Stomach smooth muscle (tissue), 2 donors: ENCODE measurements at regions not wholly inside any gene's neighbourhood (a gene's known extent, or its start where the extent isn't known, plus 50 kb on each side); places are given as distances from the start of the nearest gene placed in this dataset.

Experiments
- H3K27ac ChIP-seq: one replicate; pipeline ENCODE4 v1.7.0; 2013; ENCODE audit warnings: mild to moderate bottlenecking, low read length, inconsistent platforms
- H3K27me3 ChIP-seq, 2 donors: one replicate each; pipeline ENCODE4 v1.7.0; 2013; ENCODE audit warnings: low read length in 2 of 2; ENCODE audit not compliant: insufficient read depth in 2 of 2, control insufficient read depth in 1 of 2
- H3K36me3 ChIP-seq, 2 donors: one replicate each; pipeline ENCODE4 v1.7.0; 2013; ENCODE audit warnings: low read length in 2 of 2; ENCODE audit not compliant: control insufficient read depth in 2 of 2, insufficient read depth in 2 of 2
- H3K4me1 ChIP-seq: one replicate; pipeline ENCODE4 v1.7.0; 2013; ENCODE audit warnings: low read length; ENCODE audit not compliant: control insufficient read depth, insufficient read depth
- H3K4me3 ChIP-seq, 2 donors: one replicate each; pipeline ENCODE4 v1.7.0; 2013; ENCODE audit warnings: low read length in 2 of 2
- H3K9ac ChIP-seq, 2 donors: one replicate each; pipeline ENCODE4 v1.7.0; 2013; ENCODE audit warnings: low read length in 2 of 2, mild to moderate bottlenecking in 1 of 2
- H3K9me3 ChIP-seq, 2 donors: one replicate each; pipeline ENCODE4 v1.7.0; 2013; ENCODE audit warnings: low read length in 2 of 2; ENCODE audit not compliant: control insufficient read depth in 2 of 2
- donor health status: healthy.
- donor health status: Pancreatic carcinoma.

- H3K4me3 ChIP-seq = no peak overlapping the region
- H3K36me3 ChIP-seq = no peaks in the 10 kb centered on the region
- H3K27ac ChIP-seq = no peak overlapping the region
- no peaks in the 10 kb centered on the region for H3K9me3 ChIP-seq
- no peak overlapping the region for H3K9ac ChIP-seq
- no peaks in the 10 kb centered on the region for H3K4me1 ChIP-seq
- peaks cover 3 to 4% of the 10 kb centered on the region in 2 donors for H3K27me3 ChIP-seq
Observed at GRCh38 chr7:106520962-106521514, 139.9 kb downstream of the CCDC71L start.

GRCh38 chr7:106518967-106519366, 142.0 kb downstream of the CCDC71L start:
- Histone ChIP-seq H3K4me1 (no peaks in the 10 kb centered on the region), H3K36me3 (no peaks in the 10 kb centered on the region), H3K27ac (no peak overlapping the region), H3K9ac (no peak overlapping the region), H3K27me3 (peaks cover 3 to 4% of the 10 kb centered on the region in 2 donors), H3K9me3 (no peaks in the 10 kb centered on the region), H3K4me3 (no peak overlapping the region)

GRCh38 chr7:106518239-106518638, 142.7 kb downstream of the CCDC71L start:
- no peak overlapping the region for H3K9ac ChIP-seq
- H3K4me3 ChIP-seq = no peak overlapping the region
- no peaks in the 10 kb centered on the region for H3K36me3 ChIP-seq
- H3K27ac ChIP-seq = no peak overlapping the region
- no peaks in the 10 kb centered on the region for H3K4me1 ChIP-seq
- H3K9me3 ChIP-seq = no peaks in the 10 kb centered on the region
- H3K27me3 ChIP-seq = peaks cover 2 to 3% of the 10 kb centered on the region in 2 donors

- Histone ChIP-seq H3K27ac (no peak overlapping the region), H3K9me3 (no peaks in the 10 kb centered on the region), H3K27me3 (peaks cover 2 to 3% of the 10 kb centered on the region in 2 donors), H3K4me1 (no peaks in the 10 kb centered on the region), H3K36me3 (no peaks in the 10 kb centered on the region), H3K9ac (no peak overlapping the region), H3K4me3 (no peak overlapping the region)
Observed at GRCh38 chr7:106517508-106517907, 143.4 kb downstream of the CCDC71L start.

- no peak overlapping the region for H3K9ac ChIP-seq
- peaks cover 0 to 3% of the 10 kb centered on the region in 2 donors for H3K27me3 ChIP-seq
- H3K27ac ChIP-seq = no peak overlapping the region
- no peaks in the 10 kb centered on the region for H3K36me3 ChIP-seq
- H3K9me3 ChIP-seq = no peaks in the 10 kb centered on the region
- no peaks in the 10 kb centered on the region for H3K4me1 ChIP-seq
- no peak overlapping the region for H3K4me3 ChIP-seq
Observed at GRCh38 chr7:106515321-106515720, 145.6 kb downstream of the CCDC71L start.

GRCh38 chr7:106514881-106515280, 146.1 kb downstream of the CCDC71L start:
- Histone ChIP-seq H3K4me1 (no peaks in the 10 kb centered on the region), H3K27me3 (peaks cover 0 to 3% of the 10 kb centered on the region in 2 donors), H3K4me3 (no peak overlapping the region), H3K9ac (no peak overlapping the region), H3K9me3 (no peaks in the 10 kb centered on the region), H3K27ac (no peak overlapping the region), H3K36me3 (no peaks in the 10 kb centered on the region)

- Histone ChIP-seq H3K4me3 (no peak overlapping the region), H3K9ac (no peak overlapping the region), H3K36me3 (no peaks in the 10 kb centered on the region), H3K27me3 (no peaks in the 10 kb centered on the region), H3K9me3 (no peaks in the 10 kb centered on the region), H3K27ac (no peak overlapping the region), H3K4me1 (no peaks in the 10 kb centered on the region)
Observed at GRCh38 chr7:106512217-106512616, 148.7 kb downstream of the CCDC71L start.

GRCh38 chr7:106504645-106505044, 156.3 kb downstream of the CCDC71L start:
- H3K9ac ChIP-seq = no peak overlapping the region
- H3K4me3 ChIP-seq = no peak overlapping the region
- H3K27ac ChIP-seq = no peak overlapping the region
- H3K9me3 ChIP-seq = no peaks in the 10 kb centered on the region
- no peaks in the 10 kb centered on the region for H3K27me3 ChIP-seq
- no peaks in the 10 kb centered on the region for H3K4me1 ChIP-seq
- no peaks in the 10 kb centered on the region for H3K36me3 ChIP-seq

GRCh38 chr7:106504207-106504606, 156.8 kb downstream of the CCDC71L start:
- no peaks in the 10 kb centered on the region for H3K36me3 ChIP-seq
- H3K27ac ChIP-seq = no peak overlapping the region
- no peaks in the 10 kb centered on the region for H3K9me3 ChIP-seq
- no peaks in the 10 kb centered on the region for H3K4me1 ChIP-seq
- H3K4me3 ChIP-seq = no peak overlapping the region
- H3K9ac ChIP-seq = no peak overlapping the region
- no peaks in the 10 kb centered on the region for H3K27me3 ChIP-seq

- Histone ChIP-seq H3K4me3 (no peak overlapping the region), H3K27me3 (no peaks in the 10 kb centered on the region), H3K36me3 (no peaks in the 10 kb centered on the region), H3K9me3 (no peaks in the 10 kb centered on the region), H3K4me1 (no peaks in the 10 kb centered on the region), H3K27ac (no peak overlapping the region), H3K9ac (no peak overlapping the region)
Observed at GRCh38 chr7:106503626-106504025, 157.3 kb downstream of the CCDC71L start.

- Histone ChIP-seq H3K27ac (no peak overlapping the region), H3K36me3 (no peaks in the 10 kb centered on the region), H3K27me3 (no peaks in the 10 kb centered on the region), H3K4me3 (no peak overlapping the region), H3K4me1 (no peaks in the 10 kb centered on the region), H3K9me3 (no peaks in the 10 kb centered on the region), H3K9ac (no peak overlapping the region)
Observed at GRCh38 chr7:106501605-106502580, 159.1 kb downstream of the CCDC71L start.
